GM12891 (cell line): ENCODE measurements at regions not wholly inside any gene's neighbourhood (a gene's known extent, or its start where the extent isn't known, plus 50 kb on each side); places are given as distances from the start of the nearest gene placed in this dataset.
A peak's percentile ranks its signal among the peaks of the same experiment; 100 is the strongest.
"Not testable (repeated sequence)": the region's sequence is repeated elsewhere in the genome, so short reads cannot be mapped to it uniquely, and the experiment has no call there.

ENCODE experiments used
- DNase-seq: peaks from one replicate; pipeline ENCODE4 v3.0.0; 2011; ENCODE audit warnings: low spot score; ENCODE audit not compliant: insufficient read length
- FAIRE-seq: peaks from 2 replicates; lab custom pipeline; 2011; peaks lifted over from hg19 to GRCh38; lab: Jason Lieb, UNC
- PAX5 ChIP-seq: IDR thresholded peaks from 2 replicates; pipeline ENCODE4 v1.6.1; 2011; ENCODE audit warnings: low read length, moderate library complexity, mild to moderate bottlenecking; ENCODE audit not compliant: insufficient read depth, severe bottlenecking
- POLR2A ChIP-seq: IDR thresholded peaks from 2 replicates; pipeline ENCODE4 v1.6.1; 2011; ENCODE audit warnings: low read depth, low read length, control low read depth
- POLR2AphosphoS5 ChIP-seq: IDR thresholded peaks from 2 replicates; pipeline ENCODE4 v1.6.1; 2011; ENCODE audit warnings: low read depth, low read length, control low read depth
- POU2F2 ChIP-seq: IDR thresholded peaks from 2 replicates; pipeline ENCODE4 v1.6.1; 2011; ENCODE audit warnings: low read depth, mild to moderate bottlenecking, control low read depth, low read length, moderate library complexity
- SPI1 ChIP-seq: IDR thresholded peaks from 2 replicates; pipeline ENCODE4 v1.6.1; 2011; ENCODE audit warnings: low read depth, low read length, control low read depth
- TAF1 ChIP-seq: IDR thresholded peaks from 2 replicates; pipeline ENCODE4 v1.6.1; 2011; ENCODE audit warnings: low read depth, low read length, control low read depth

DNA sequence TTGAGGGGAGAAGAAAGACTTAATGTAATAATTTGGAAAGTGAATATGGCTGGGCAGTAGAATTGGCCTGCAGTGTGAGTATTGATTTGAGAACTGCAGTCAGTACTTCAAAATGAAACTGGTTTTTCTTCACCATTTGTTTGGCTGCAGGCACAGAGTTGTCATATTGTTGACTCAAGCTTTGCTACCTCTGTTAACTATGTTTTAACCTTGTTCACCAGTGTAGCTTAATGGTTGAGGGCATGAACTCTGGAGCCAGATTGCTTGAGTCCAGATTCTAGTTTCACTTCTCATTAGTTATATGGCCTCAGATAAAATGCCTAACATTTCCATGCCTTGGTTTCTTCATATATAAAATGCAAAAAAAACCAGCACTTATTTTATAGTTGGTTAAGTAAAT is 64.1 kb downstream of the CFAP44 start:
- no peak for FAIRE-seq
- TF ChIP-seq SPI1 (peak; percentile 51; the same call in 1 of the 2 replicates), POLR2A (no peak)
- no peak for DNase-seq

DNA sequence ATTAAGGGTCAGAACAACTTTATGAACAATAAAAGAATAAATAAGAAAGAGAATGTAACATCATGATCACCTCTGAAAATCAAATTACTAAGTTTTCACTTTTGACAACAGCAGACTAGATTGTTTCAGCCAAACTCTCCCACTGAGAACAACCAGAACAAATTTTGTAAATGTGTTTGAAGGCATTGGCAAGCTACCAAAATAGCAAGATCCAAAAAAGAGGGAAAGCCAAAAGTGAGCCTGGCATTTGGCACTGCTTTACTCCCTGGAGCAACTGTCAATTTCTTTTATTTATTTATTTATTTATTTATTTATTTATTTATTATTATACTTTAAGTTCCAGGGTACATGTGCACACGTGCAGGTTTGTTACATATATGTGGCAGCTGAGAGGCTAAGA is 67.2 kb downstream of the CFAP44 start:
- DNase-seq (no peak), FAIRE-seq (no peak)
- no peak for TF ChIP-seq POLR2AphosphoS5
- TF ChIP-seq POLR2A: no peak
- no peak for TF ChIP-seq TAF1
- TF ChIP-seq POU2F2: no peak
- no peak for TF ChIP-seq SPI1
- TF ChIP-seq PAX5: no peak

DNA sequence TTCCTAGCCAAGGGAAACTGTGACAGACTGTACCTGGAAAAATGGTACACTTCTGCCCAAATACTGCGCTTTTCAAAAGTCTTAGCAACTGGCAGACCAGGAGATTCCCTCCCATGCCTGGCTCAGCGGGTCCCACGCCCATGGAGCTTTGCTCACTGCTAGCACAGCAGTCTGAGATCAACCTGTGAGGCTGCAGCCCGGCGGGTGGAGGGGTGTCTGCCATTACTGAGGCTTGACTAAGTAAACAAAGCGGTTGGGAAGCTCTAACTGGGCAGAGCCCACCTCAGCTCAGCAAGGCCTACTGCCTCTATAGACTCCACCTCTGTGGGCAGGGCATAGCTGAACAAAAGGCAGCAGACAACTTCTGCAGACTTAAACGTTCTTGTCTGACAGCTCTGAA is 74.5 kb downstream of the CFAP44 start:
- not testable (repeated sequence) for FAIRE-seq, DNase-seq

DNA sequence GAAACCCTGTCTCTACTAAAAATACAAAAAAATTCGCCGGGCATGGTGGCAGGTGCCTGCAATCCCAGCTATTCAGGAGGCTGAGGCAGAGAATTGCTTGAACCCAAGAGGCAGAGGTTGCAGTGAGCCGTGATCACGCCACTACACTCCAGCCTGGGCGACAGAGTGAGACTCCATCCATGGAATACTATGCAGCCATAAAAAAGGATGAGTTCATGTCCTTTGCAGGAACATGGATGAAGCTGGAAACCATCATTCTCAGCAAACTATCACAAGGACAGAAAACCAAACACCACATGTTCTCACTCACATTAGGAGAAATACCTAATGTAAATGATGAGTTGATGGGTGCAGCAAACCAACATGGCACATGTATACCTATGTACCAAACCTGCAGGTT is 86.0 kb downstream of the CFAP44 start:
- not testable (repeated sequence) for FAIRE-seq, DNase-seq

DNA sequence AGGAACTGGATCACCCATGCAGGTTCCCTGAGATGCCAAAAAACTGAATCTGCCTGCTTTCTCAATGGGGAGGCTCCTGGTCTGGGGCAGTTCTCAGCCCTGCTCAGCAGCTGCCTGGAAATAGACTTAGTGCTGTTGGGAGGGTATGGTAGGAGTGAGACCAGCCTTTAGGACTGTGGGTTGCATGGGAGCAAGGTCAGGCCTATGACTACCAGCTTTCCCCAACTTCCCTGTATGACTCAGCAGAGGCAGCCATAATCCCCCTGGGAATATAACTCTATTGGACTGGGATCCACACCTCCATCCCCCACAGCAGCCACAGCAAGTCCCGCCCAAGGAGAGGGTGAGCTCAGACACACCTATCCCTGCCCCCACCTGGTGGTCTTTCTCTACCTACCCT is 87.0 kb downstream of the CFAP44 start:
- TF ChIP-seq TAF1: no peak
- TF ChIP-seq PAX5: no peak
- no peak for TF ChIP-seq POLR2A
- TF ChIP-seq POLR2AphosphoS5: no peak
- TF ChIP-seq SPI1: no peak
- no peak for TF ChIP-seq POU2F2
- DNase-seq: no peak
- FAIRE-seq: no peak

DNA sequence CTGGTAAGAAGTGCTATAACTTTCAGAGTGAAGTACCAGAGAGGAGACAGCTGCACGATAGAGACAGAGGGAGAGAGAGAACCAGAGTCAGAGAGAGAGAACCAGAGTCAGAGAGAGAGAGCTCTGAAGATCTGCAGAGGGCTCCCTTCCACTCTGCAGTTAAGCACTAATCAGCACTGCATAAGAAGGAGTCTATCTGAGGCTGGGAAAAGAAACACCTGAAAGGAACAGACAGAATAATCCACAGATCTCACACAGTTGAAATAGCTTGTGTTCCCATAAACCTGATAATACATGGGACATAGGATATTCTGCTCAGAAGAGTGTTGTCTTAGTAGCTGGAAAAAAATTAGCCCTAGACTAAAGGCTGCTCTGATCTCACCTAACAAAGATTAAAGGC is 87.6 kb downstream of the CFAP44 start:
- no peak for DNase-seq
- FAIRE-seq: no peak
- TF ChIP-seq POU2F2: no peak
- TF ChIP-seq TAF1: no peak
- TF ChIP-seq SPI1: no peak
- TF ChIP-seq POLR2A: no peak
- TF ChIP-seq PAX5: no peak
- no peak for TF ChIP-seq POLR2AphosphoS5

DNA sequence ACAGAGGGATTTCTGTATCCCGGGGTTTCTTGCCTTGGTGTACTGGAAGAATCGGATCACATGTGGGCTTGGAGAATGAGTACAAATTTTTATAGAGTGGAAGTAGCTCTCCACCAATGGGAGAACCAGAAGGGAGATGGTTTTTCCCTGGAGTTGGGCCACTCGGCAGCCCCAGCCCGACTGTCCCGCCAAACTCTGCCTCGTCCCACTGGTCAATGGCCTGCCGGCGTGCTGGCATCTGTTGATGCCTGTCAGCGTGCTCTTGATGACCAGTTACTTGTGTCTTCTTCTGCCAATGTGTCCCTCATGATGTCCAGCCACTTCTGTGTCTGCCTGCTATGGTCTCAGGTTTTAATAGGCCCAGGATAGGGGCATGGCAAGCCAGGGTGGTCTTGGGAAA is 100.5 kb downstream of the CFAP44 start:
- TF ChIP-seq POU2F2 (no peak), POLR2A (no peak), PAX5 (no peak), POLR2AphosphoS5 (no peak)
- no peak for DNase-seq
- FAIRE-seq: no peak

DNA sequence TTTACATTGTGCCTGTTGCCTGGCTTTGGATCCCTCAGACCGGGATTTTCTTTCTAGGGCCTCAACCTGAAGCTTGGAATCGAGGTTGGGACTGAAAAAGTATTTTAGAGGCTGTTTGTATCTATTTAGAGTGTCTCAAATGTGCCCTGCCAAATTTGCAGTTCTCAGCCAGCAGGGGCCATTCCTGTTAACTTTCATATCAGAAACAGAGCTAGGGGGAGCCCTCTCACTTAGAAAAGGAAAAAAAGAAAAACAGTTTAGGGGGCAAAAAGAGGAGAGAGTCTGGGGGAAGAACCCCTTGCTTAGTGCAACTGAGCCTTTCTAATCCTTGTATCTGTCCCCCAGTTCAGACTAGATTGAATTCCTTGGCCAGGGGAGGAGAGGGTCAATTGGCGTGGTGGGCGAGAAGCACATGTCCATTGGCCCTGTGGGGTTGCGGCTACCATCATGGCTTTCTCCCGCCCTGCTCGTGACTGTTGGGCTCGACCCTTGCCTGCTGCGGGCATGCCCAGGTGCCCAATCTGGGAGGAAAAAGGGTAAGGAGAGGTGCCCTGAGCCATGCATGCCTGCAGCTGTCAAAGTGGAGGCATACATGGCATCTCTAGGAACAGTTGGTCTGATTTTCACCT is 101.6 kb downstream of the CFAP44 start:
- TF ChIP-seq TAF1: no peak
- TF ChIP-seq SPI1: no peak
- TF ChIP-seq POU2F2: no peak
- no peak for TF ChIP-seq PAX5
- TF ChIP-seq POLR2A: no peak
- no peak for TF ChIP-seq POLR2AphosphoS5
- FAIRE-seq (no peak), DNase-seq (no peak)
